NT2/D1 (cell line): ENCODE measurements at regions not wholly inside any gene's neighbourhood (a gene's known extent, or its start where the extent isn't known, plus 50 kb on each side); places are given as distances from the start of the nearest gene placed in this dataset.

ENCODE experiments used
- YY1 ChIP-seq: IDR thresholded peaks from 2 replicates; pipeline ENCODE4 v1.6.1; 2011; ENCODE audit not compliant: insufficient read length, insufficient read depth
- ZNF274 ChIP-seq: IDR thresholded peaks from 2 replicates; pipeline ENCODE4 v1.6.1; 2011; ENCODE audit warnings: mild to moderate bottlenecking, low read depth, low read length

- no peak for TF ChIP-seq YY1
- no peak for TF ChIP-seq ZNF274
These were observed 84.1 kb downstream of the RBMX2 start for GRCh38 chrX:130485870-130486269.
